Fibroblast of pulmonary artery (primary cell): ENCODE measurements at regions not wholly inside any gene's neighbourhood (a gene's known extent, or its start where the extent isn't known, plus 50 kb on each side); places are given as distances from the start of the nearest gene placed in this dataset.

Experiments used
- DNase-seq: peaks from one replicate; pipeline ENCODE4 v3.0.0-alpha.2; 2010; ENCODE audit warnings: low read depth
- H3K4me3 ChIP-seq: replicated peaks from 2 replicates; pipeline ENCODE4 v1.5.1; 2011; ENCODE audit warnings: low read depth, mild to moderate bottlenecking, control low read depth, low read length, moderate library complexity
- TF ChIP-seq, protein P1 (sequence below): IDR thresholded peaks from 2 replicates; pipeline ENCODE4 v1.5.1; 2011; ENCODE audit warnings: mild to moderate bottlenecking, control low read depth, low read length, inconsistent platforms; ENCODE audit errors: missing control alignments

DNA sequence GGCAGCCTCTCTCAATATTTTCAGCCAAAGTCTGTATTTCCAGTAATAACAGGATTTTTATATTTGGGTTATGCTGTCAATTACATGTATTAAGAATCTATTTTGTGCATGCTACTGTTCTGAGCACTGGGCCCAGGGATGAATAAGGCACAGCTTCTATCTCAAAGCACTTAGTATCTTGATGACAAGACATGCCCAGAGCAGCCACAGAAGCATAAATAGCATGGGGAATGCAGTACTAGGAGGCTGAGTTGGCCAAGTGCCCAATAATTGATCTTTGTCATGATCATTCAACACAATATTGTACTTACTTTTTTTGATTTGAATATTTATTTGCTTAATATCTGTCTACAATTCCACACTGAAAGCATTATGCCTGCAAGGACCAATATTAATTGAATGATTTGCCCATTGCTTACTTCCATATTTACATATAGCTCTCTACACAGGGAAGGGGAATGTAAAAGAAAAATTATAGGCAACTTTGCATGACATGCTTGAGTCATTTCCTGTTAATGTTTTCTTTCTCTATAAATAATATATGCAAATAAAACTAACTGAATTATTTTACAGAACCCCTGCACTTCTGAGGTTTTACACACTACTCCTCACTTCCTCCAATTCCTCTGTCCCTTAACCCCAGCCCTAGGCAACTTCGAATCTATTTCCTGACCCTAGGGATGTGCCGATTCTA, 298.9 kb upstream of the BMP2 start:
- TF ChIP-seq, protein P1, sequence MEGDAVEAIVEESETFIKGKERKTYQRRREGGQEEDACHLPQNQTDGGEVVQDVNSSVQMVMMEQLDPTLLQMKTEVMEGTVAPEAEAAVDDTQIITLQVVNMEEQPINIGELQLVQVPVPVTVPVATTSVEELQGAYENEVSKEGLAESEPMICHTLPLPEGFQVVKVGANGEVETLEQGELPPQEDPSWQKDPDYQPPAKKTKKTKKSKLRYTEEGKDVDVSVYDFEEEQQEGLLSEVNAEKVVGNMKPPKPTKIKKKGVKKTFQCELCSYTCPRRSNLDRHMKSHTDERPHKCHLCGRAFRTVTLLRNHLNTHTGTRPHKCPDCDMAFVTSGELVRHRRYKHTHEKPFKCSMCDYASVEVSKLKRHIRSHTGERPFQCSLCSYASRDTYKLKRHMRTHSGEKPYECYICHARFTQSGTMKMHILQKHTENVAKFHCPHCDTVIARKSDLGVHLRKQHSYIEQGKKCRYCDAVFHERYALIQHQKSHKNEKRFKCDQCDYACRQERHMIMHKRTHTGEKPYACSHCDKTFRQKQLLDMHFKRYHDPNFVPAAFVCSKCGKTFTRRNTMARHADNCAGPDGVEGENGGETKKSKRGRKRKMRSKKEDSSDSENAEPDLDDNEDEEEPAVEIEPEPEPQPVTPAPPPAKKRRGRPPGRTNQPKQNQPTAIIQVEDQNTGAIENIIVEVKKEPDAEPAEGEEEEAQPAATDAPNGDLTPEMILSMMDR: no peak
- H3K4me3 ChIP-seq: no peak overlapping the region
- no peak for DNase-seq

DNA sequence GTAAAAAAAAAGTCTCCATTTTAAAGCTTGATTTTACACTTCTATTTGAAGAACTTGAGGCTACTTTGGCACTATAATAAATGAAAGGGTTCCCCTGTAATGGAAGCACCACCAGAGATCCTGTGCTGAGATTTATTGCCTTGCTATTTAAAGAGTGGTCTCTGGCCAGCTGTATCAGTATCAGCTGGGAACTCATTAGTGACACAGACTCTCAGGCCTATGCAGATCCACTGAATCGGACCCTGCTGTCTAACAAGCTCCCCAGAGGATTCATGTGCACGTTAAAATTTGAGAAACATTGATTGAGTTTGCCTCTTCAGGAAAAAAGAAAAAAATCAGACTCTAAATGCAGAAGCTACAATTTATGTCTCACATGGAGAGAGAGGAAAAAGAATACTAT, 299.9 kb upstream of the BMP2 start:
- TF ChIP-seq, protein P1: no peak
- no peak for DNase-seq
- no peak overlapping the region for H3K4me3 ChIP-seq

DNA sequence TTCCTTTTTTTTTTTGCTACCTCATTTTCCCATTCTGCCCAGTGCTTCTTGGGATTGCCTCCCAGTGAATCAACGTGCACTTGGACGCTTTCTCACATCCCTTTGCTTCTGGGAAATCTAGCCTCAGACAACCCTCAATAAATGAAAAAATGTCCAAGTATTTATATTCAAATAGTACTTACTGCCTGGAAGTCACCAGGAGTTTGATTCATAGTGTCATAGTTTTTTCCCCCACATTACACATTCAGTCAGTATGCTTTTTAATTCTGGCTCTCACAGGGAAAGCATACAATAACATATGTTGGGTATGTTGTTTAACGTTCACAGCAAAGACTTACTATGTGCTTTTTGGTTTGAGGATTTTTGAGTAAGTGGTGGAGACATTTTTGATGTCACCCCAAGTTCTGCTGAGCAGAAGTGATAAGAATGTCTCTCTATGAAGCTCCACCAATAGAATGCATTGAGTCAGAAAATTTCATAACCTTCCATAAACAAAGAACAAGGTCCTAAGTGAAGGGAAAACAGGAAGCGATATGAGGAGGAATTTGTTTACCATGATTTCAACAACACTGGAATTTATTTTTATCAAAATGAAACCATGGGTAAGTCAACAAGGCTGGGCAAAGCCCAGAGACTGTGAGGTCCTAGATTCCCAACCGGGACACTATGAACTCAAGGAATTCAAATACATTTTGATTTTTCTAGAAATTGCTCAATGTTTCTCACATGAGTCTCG, 301.2 kb upstream of the BMP2 start:
- peak; percentile 65 for DNase-seq
- H3K4me3 ChIP-seq: no peak overlapping the region
- TF ChIP-seq, protein P1: no peak

- TF ChIP-seq, protein P1: no peak
- no peak overlapping the region for H3K4me3 ChIP-seq
- no peak for DNase-seq
Observed at GRCh38 chr20:6450841-6451240, 316.6 kb upstream of the BMP2 start.

GRCh38 chr20:6440443-6440799, 317.6 kb upstream of the FERMT1 start:
- no peak for DNase-seq
- TF ChIP-seq, protein P1: no peak
- H3K4me3 ChIP-seq: no peak overlapping the region

- TF ChIP-seq, protein P1: no peak
- DNase-seq: no peak
- no peak overlapping the region for H3K4me3 ChIP-seq
Observed at GRCh38 chr20:6439737-6440442, 317.1 kb upstream of the FERMT1 start.
